ENCODE measurements at regions not wholly inside any gene's neighbourhood (a gene's known extent, or its start where the extent isn't known, plus 50 kb on each side); places are given as distances from the start of the nearest gene placed in this dataset.

DNA sequence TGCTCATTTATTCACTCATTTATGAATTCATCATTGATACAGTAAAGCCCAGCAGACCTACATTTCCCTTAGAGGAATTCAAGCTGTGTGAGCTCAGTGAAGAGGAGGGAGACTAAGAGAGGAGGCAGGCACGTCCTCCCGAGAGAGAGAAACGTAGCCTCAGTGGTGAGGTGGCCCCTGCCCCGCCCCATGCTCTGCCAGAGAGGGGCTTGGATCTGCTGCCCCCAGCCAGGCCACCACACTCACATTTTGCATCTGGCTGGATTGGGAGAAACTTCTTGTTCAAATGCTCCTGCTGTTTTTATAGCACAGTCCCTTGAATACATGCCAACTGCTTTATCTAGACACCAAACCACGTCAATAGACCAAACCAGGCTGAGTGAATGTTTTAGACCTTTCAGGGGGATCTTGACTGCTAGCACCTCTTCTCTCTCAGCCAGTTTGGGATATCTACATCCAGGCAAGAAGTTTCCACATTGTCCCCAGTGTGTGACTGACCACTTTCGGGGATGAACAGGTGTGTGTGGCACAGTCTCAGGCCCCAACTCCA lies 67.7 kb upstream of the AJAP1 start:
- ChIA-PET POLR2A (no interaction called here), CTCF (no interaction called here)
- TF ChIP-seq FOXA1 (IDR thresholded peaks at IDR 0.05): no peak
- no peak for DNase-seq (ENCODE audit: extremely low spot score)

DNA sequence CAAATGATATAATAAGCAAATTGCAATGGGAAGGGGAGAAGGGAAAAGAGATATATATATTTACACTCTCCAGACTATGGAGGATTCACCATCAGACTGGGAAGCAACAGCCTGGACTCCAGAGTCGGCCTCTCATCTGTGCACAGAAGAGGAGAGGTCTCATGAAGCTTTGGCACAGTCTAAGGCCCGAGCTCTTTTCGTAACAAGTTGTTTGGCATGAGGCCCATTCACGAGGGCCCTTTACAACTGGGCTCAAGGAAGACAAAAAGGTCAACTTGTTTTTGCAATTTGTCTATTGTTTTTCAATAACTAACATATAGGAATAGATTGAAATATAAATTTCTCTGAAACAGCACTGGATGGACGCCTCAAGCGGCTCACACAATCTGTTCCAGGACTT lies 66.7 kb upstream of the AJAP1 start:
- no peak for TF ChIP-seq HDGF (IDR thresholded peaks at IDR 0.05; ENCODE audit: borderline replicate concordance)
- no peak for TF ChIP-seq ZNF384 (IDR thresholded peaks at IDR 0.05)
- no peak for TF ChIP-seq CTBP1 (IDR thresholded peaks at IDR 0.05; ENCODE audit: borderline replicate concordance)
- DNase-seq (ENCODE audit: extremely low spot score): no peak
- ChIA-PET CTCF (no interaction called here), POLR2A (no interaction called here)

DNA sequence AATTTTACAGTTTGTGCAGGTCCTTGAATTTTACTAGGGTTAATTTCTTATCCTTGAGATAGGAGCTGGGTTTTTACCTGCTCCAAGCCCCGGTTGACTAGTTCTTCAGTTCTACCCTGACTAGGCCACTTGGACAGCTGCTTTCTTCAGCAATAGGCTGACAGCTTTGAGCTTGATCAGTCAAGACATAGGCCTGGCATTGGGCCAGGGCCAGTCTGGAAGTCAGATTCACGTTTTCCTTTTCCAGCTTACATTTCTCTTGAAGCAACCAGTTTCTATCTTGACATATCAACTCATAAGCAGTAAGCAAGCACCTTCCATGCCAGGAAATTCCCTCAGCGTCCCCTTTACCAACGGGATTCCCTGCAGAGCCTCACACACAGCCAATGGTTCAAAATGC lies 63.7 kb upstream of the AJAP1 start:
- DNase-seq (ENCODE audit: extremely low spot score): no peak
- TF ChIP-seq LEF1 (IDR thresholded peaks at IDR 0.05; ENCODE audit: borderline replicate concordance) (no peak), SUZ12 (IDR thresholded peaks at IDR 0.05) (no peak), ZNF384 (IDR thresholded peaks at IDR 0.05) (no peak), ELF4 (IDR thresholded peaks at IDR 0.05) (no peak), FOXK2 (IDR thresholded peaks at IDR 0.05) (no peak)
- TF ChIP-seq, protein P1, sequence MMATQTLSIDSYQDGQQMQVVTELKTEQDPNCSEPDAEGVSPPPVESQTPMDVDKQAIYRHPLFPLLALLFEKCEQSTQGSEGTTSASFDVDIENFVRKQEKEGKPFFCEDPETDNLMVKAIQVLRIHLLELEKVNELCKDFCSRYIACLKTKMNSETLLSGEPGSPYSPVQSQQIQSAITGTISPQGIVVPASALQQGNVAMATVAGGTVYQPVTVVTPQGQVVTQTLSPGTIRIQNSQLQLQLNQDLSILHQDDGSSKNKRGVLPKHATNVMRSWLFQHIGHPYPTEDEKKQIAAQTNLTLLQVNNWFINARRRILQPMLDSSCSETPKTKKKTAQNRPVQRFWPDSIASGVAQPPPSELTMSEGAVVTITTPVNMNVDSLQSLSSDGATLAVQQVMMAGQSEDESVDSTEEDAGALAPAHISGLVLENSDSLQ (IDR thresholded peaks at IDR 0.05): no peak
- ChIA-PET POLR2A (no interaction called here), CTCF (no interaction called here)

DNA sequence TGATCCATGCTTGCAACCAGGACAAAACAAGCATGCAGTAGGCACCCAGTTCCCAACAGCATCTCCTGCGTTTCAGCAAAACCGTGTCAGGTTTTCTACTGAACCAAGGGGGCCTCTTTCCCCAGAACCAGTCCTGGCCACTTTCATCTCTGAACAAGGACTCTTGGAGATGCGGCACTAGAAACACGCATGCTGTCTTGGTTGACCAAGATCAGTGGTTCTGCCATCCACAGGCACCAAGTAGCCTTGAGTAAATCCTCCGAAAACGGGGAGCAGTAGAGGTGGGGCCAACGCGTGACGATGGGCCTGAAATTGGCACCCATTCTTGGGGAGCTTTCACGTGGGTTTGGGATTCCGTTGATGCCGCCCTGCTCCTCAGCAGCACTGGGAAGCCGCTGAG lies 62.5 kb upstream of the AJAP1 start:
- no peak for DNase-seq (ENCODE audit: extremely low spot score)
- ChIA-PET CTCF (no interaction called here), POLR2A (no interaction called here)
- no peak for TF ChIP-seq ARNT (IDR thresholded peaks at IDR 0.05)
- no peak for TF ChIP-seq TARDBP (IDR thresholded peaks at IDR 0.05)
- no peak for TF ChIP-seq SP1 (IDR thresholded peaks at IDR 0.05)
- no peak for TF ChIP-seq CTBP1 (IDR thresholded peaks at IDR 0.05; ENCODE audit: borderline replicate concordance)
- TF ChIP-seq NFRKB (IDR thresholded peaks at IDR 0.05): no peak
- no peak for TF ChIP-seq FOXK2 (IDR thresholded peaks at IDR 0.05)
- TF ChIP-seq FOXM1 (IDR thresholded peaks at IDR 0.05; ENCODE audit: borderline replicate concordance): no peak
- TF ChIP-seq, protein P1 (IDR thresholded peaks at IDR 0.05): no peak
- TF ChIP-seq LEF1 (IDR thresholded peaks at IDR 0.05; ENCODE audit: borderline replicate concordance): no peak
- TF ChIP-seq L3MBTL2 (conservative IDR thresholded peaks at IDR 0.05): no peak
- no peak for TF ChIP-seq HDGF (IDR thresholded peaks at IDR 0.05; ENCODE audit: borderline replicate concordance)
- no peak for TF ChIP-seq FOXA1 (IDR thresholded peaks at IDR 0.05)
- no peak for TF ChIP-seq BHLHE40 (IDR thresholded peaks at IDR 0.05; ENCODE audit: borderline replicate concordance)
- TF ChIP-seq ELF4 (IDR thresholded peaks at IDR 0.05): no peak

DNA sequence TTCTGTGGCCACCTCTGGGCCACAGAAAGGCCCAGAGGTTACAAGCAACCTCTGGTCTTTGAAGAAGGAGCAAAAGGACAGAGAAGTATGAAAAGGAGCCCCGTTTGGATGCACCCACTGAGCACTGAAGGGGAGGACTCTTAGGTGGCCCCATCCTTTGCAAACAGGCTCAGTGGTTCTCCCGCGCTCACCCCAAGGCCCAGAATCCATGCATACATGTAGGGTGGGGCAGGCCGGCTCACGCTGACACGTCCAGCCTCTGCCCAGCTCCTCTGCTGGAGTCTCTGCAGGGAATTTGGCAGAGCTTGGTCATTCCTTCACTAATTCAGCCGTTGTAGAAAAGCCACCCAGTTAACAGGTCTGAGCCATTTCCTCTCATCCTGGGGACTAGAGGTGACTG lies 61.3 kb upstream of the AJAP1 start:
- TF ChIP-seq FOXK2 (IDR thresholded peaks at IDR 0.05) (no peak), FOXM1 (IDR thresholded peaks at IDR 0.05; ENCODE audit: borderline replicate concordance) (no peak), ZNF384 (IDR thresholded peaks at IDR 0.05) (no peak), HDGF (IDR thresholded peaks at IDR 0.05; ENCODE audit: borderline replicate concordance) (no peak), LEF1 (IDR thresholded peaks at IDR 0.05; ENCODE audit: borderline replicate concordance) (no peak), TARDBP (IDR thresholded peaks at IDR 0.05) (no peak), SP1 (IDR thresholded peaks at IDR 0.05) (no peak), ELF4 (IDR thresholded peaks at IDR 0.05) (no peak), SUZ12 (IDR thresholded peaks at IDR 0.05) (no peak), NFRKB (IDR thresholded peaks at IDR 0.05) (no peak), CTBP1 (IDR thresholded peaks at IDR 0.05; ENCODE audit: borderline replicate concordance) (no peak), BHLHE40 (IDR thresholded peaks at IDR 0.05; ENCODE audit: borderline replicate concordance) (no peak), FOXA1 (IDR thresholded peaks at IDR 0.05) (no peak), L3MBTL2 (conservative IDR thresholded peaks at IDR 0.05) (no peak), ARNT (IDR thresholded peaks at IDR 0.05) (no peak)
- TF ChIP-seq, protein P1 (IDR thresholded peaks at IDR 0.05): no peak
- POLR2A ChIA-PET: no interaction called here
- CTCF ChIA-PET: no interaction called here

DNA sequence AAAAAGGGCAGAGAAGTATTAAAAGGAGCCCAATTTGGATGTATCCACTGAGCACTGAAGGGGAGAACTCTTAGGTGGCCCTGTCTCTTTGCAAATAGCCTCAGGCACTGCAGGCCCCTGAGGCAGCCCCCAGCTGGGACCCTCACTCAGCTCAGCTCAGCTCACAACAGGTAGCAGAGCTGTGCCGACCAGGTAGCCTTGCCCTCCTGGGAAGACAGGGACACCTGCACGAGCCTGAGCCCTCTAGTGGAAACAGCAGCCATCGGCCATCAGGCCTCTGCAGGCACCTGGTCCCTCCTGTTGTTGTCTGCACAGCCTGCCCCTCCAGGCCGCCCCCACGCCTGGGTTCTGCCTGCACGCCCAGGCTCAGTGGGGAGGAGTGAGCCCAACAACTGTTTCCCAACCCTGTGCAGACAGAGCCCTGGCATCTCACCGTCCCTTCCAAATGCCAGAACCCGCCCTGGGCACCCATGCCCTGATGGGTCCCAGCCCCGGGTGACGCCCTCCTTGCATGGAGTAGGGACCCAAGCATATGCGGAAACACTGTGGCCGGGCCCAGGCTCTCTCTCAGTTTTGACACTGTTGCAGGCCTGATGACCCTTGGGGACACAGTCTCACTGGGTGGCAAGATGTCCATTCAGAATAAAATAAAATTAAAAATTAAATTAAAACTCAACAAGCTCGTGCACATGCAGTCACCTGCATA lies 60.0 kb upstream of the AJAP1 start:
- ChIA-PET CTCF (no interaction called here), POLR2A (no interaction called here)
- TF ChIP-seq L3MBTL2 (conservative IDR thresholded peaks at IDR 0.05) (no peak), FOXK2 (IDR thresholded peaks at IDR 0.05) (no peak), TARDBP (IDR thresholded peaks at IDR 0.05) (no peak), FOXA1 (IDR thresholded peaks at IDR 0.05) (no peak), NFRKB (IDR thresholded peaks at IDR 0.05) (no peak), ELF4 (IDR thresholded peaks at IDR 0.05) (no peak), ZNF384 (IDR thresholded peaks at IDR 0.05) (no peak), FOXM1 (IDR thresholded peaks at IDR 0.05; ENCODE audit: borderline replicate concordance) (no peak), SP1 (IDR thresholded peaks at IDR 0.05) (no peak), BHLHE40 (IDR thresholded peaks at IDR 0.05; ENCODE audit: borderline replicate concordance) (no peak), HDGF (IDR thresholded peaks at IDR 0.05; ENCODE audit: borderline replicate concordance) (no peak), SUZ12 (IDR thresholded peaks at IDR 0.05) (no peak), LEF1 (IDR thresholded peaks at IDR 0.05; ENCODE audit: borderline replicate concordance) (no peak), CTBP1 (IDR thresholded peaks at IDR 0.05; ENCODE audit: borderline replicate concordance) (no peak), ARNT (IDR thresholded peaks at IDR 0.05) (no peak)
- TF ChIP-seq, protein P1 (IDR thresholded peaks at IDR 0.05): no peak
- DNase-seq (ENCODE audit: extremely low spot score): no peak

More for the DNA sequence above, 61.3 kb upstream of the AJAP1 start:
- no peak for DNase-seq (ENCODE audit: extremely low spot score)
